Astrocyte of the cerebellum (primary cell): ENCODE measurements at regions not wholly inside any gene's neighbourhood (a gene's known extent, or its start where the extent isn't known, plus 50 kb on each side); places are given as distances from the start of the nearest gene placed in this dataset.

Experiments
- DNase-seq: peaks from one replicate; pipeline ENCODE4 v3.0.0-alpha.2; 2011; ENCODE audit warnings: low read depth
- H3K4me3 ChIP-seq: 2 replicates; pipeline ENCODE4 v1.5.1; 2011; ENCODE audit warnings: mild to moderate bottlenecking, low read depth, low read length, moderate library complexity
- in situ Hi-C: cut with HindIII; loops from 2 replicates; pipeline ENCODE4 v1.10.0; 2017; ENCODE audit warnings: low sequenced_read_pairs
- TF ChIP-seq, protein P1 (sequence below): IDR thresholded peaks from 2 replicates; pipeline ENCODE4 v1.5.1; 2012; ENCODE audit warnings: low read length, low read depth, moderate library complexity, mild to moderate bottlenecking; ENCODE audit errors: missing control alignments

DNA sequence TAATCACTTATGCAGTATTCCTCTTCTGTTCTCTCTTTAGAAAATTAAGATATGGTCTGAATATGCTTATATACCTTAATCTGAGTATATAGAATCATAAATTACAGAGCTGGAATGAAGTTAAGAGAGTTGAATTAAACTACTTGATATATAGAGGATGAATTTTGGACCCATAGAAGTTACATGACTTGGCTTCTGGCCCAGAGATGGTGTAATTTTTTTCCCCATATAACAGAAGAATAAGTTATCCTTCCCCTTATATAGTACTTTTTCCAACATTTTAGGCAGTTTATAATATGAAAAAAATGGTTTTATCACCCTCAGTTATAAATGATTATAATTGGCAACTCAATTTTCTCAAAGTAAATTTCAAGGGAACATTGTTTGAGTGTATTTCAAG, 616.3 kb downstream of the TBC1D4 start:
- in situ Hi-C loops = no loop called here
- no peak overlapping the region for H3K4me3 ChIP-seq
- TF ChIP-seq, protein P1, sequence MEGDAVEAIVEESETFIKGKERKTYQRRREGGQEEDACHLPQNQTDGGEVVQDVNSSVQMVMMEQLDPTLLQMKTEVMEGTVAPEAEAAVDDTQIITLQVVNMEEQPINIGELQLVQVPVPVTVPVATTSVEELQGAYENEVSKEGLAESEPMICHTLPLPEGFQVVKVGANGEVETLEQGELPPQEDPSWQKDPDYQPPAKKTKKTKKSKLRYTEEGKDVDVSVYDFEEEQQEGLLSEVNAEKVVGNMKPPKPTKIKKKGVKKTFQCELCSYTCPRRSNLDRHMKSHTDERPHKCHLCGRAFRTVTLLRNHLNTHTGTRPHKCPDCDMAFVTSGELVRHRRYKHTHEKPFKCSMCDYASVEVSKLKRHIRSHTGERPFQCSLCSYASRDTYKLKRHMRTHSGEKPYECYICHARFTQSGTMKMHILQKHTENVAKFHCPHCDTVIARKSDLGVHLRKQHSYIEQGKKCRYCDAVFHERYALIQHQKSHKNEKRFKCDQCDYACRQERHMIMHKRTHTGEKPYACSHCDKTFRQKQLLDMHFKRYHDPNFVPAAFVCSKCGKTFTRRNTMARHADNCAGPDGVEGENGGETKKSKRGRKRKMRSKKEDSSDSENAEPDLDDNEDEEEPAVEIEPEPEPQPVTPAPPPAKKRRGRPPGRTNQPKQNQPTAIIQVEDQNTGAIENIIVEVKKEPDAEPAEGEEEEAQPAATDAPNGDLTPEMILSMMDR = no peak
- no peak for DNase-seq

DNA sequence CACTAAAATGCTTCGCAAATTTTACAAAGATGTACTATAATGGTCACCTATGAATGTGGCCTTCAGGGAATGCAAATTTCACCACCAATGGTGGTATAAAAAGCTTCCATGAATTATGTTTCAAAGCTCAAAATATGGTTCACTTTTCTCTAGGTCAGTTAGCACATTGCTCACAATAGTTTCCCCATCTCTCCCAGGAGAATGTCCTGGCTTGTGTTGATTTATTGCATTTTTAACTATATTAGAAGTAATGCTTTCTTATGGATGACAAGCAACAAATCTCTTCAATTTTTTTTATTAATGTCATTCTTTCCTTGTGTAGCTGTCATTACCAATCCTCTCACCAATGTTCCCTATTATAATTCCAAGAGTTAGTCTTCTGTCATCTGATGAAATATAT, 621.2 kb downstream of the TBC1D4 start:
- H3K4me3 ChIP-seq = no peak overlapping the region
- TF ChIP-seq, protein P1 = no peak
- in situ Hi-C loops = no loop called here
- no peak for DNase-seq

DNA sequence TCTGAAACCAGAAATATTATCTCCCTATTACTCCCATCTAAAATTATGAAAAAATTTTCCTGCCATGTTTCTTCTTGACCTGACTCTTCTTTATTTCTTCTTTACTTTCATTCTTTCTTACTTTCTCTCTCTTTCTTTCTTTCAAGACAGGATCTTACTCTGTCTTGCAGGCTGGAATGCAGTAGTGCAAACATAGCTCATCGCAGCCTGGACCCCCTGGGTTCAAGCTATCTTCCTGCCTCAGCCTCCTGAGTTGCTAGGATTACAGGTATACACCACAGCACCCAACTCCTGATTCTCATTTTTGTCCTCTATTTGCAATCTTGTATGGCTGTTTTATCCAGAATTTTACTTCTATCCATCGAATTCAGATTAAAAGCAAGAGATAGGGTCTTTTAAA, 631.1 kb downstream of the TBC1D4 start:
- in situ Hi-C loops = no loop called here
- H3K4me3 ChIP-seq = no peak overlapping the region
- TF ChIP-seq, protein P1 = no peak
- no peak for DNase-seq

GRCh38 chr13:74847966-74848365, 634.0 kb downstream of the TBC1D4 start:
- no peak overlapping the region for H3K4me3 ChIP-seq
- in situ Hi-C loops = no loop called here
- no peak for DNase-seq
- TF ChIP-seq, protein P1 = no peak

DNA sequence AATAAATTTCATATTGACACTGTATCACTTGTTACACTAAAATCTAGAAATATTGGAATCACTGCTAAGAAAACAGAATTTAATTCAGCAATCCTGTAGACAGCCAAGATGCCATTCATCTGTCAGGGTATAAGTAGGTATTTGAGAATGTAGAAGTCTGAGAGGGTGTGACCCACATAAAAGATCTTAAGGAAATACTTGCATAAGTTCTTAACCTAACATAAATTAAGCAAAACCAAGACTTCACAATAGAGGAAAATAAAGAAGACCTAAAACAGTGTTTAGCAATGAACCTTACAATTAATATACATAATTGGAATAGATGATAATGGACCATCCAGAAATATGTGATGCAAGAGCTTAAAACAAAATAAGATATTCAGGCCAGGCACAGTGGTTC, 636.2 kb downstream of the TBC1D4 start:
- no peak overlapping the region for H3K4me3 ChIP-seq
- no peak for DNase-seq
- in situ Hi-C loops = no loop called here
- TF ChIP-seq, protein P1 = no peak

DNA sequence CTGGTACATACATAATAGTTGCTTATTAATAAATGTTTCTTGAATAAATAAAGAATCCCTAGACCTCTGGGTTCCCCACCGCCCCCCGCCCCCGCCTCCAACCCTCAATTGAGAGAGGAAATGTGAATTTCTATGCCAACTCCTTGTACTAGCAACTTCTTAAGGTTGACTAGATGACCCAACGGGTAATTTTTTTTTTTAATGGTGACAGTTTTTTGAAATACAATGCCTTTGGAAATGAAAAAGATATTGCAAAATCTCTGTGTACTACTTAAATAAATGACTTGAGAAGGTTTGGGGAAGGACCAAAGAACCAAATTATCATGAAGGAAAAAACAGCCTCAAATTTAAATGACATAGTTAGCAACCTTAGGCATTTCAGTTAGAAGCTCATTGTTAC, 640.3 kb downstream of the TBC1D4 start:
- TF ChIP-seq, protein P1 = no peak
- H3K4me3 ChIP-seq = no peak overlapping the region
- no peak for DNase-seq
- in situ Hi-C loops = no loop called here

DNA sequence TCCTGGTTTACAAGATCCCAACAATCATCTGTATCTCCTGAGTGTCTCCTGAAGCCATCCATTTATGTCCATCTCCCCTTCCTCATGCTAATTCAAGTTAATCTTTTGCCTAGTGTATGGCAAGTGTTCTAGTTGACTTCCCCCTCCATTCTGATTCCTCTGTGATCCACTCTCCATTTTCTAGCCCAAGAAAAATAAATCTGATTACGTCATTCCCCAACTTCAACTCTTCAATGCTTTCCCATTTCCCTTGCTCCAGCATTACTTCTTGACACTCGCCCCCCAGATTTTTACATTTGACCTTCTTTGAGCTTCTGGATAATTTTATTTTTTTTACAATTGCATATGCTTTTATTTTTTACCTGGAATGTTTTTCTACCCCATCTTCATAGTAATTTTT, 640.8 kb downstream of the TBC1D4 start:
- no peak for DNase-seq
- TF ChIP-seq, protein P1 = no peak
- in situ Hi-C loops = no loop called here
- H3K4me3 ChIP-seq = no peak overlapping the region
